ENCODE measurements at regions not wholly inside any gene's neighbourhood (a gene's known extent, or its start where the extent isn't known, plus 50 kb on each side); places are given as distances from the start of the nearest gene placed in this dataset.

DNA sequence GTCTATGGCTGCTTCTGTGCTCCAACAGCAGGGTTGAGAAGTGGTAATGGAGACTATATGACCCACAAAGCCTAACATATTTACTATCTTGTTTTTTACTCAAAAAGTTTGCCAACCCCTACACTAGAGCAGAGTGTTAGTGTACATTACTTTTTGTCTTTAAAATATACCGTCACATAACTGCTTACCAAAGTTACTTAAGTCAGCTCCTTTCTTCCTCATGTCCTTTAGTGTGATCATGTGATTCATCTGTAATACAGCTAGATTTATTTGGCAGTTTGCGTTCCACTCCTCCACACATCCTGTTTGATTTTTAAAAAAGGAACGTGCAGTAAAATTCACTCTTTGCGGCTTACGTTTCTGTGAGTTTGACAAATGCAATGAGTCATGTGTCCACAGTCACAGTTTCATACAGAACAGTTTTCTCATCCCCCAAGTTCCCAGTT is 162.4 kb upstream of the GPRIN3 start (continued):
- TF ChIP-seq, protein P1, sequence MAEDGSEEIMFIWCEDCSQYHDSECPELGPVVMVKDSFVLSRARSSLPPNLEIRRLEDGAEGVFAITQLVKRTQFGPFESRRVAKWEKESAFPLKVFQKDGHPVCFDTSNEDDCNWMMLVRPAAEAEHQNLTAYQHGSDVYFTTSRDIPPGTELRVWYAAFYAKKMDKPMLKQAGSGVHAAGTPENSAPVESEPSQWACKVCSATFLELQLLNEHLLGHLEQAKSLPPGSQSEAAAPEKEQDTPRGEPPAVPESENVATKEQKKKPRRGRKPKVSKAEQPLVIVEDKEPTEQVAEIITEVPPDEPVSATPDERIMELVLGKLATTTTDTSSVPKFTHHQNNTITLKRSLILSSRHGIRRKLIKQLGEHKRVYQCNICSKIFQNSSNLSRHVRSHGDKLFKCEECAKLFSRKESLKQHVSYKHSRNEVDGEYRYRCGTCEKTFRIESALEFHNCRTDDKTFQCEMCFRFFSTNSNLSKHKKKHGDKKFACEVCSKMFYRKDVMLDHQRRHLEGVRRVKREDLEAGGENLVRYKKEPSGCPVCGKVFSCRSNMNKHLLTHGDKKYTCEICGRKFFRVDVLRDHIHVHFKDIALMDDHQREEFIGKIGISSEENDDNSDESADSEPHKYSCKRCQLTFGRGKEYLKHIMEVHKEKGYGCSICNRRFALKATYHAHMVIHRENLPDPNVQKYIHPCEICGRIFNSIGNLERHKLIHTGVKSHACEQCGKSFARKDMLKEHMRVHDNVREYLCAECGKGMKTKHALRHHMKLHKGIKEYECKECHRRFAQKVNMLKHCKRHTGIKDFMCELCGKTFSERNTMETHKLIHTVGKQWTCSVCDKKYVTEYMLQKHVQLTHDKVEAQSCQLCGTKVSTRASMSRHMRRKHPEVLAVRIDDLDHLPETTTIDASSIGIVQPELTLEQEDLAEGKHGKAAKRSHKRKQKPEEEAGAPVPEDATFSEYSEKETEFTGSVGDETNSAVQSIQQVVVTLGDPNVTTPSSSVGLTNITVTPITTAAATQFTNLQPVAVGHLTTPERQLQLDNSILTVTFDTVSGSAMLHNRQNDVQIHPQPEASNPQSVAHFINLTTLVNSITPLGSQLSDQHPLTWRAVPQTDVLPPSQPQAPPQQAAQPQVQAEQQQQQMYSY (CRISPR knock-in tag; IDR thresholded peaks at IDR 0.05): no peak
- no peak for TF ChIP-seq STAT3 (IDR thresholded peaks at IDR 0.05; ENCODE audit: low read depth, low read length)
- TF ChIP-seq WRNIP1 (IDR thresholded peaks at IDR 0.05; ENCODE audit: borderline replicate concordance, low read depth, low read length): no peak
- TF ChIP-seq, protein P2, sequence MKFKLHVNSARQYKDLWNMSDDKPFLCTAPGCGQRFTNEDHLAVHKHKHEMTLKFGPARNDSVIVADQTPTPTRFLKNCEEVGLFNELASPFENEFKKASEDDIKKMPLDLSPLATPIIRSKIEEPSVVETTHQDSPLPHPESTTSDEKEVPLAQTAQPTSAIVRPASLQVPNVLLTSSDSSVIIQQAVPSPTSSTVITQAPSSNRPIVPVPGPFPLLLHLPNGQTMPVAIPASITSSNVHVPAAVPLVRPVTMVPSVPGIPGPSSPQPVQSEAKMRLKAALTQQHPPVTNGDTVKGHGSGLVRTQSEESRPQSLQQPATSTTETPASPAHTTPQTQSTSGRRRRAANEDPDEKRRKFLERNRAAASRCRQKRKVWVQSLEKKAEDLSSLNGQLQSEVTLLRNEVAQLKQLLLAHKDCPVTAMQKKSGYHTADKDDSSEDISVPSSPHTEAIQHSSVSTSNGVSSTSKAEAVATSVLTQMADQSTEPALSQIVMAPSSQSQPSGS (IDR thresholded peaks at IDR 0.05; ENCODE audit: low read length): peak; percentile 57
- no peak for TF ChIP-seq NBN (IDR thresholded peaks at IDR 0.05)
- TF ChIP-seq BCL11A (IDR thresholded peaks at IDR 0.05; ENCODE audit: low read depth, low read length): no peak
- TF ChIP-seq CREM (IDR thresholded peaks at IDR 0.05; ENCODE audit: low read depth): 0 out of 2 replicates have a peak, but pooled peaks have one; percentile 18
- TF ChIP-seq, protein P3, sequence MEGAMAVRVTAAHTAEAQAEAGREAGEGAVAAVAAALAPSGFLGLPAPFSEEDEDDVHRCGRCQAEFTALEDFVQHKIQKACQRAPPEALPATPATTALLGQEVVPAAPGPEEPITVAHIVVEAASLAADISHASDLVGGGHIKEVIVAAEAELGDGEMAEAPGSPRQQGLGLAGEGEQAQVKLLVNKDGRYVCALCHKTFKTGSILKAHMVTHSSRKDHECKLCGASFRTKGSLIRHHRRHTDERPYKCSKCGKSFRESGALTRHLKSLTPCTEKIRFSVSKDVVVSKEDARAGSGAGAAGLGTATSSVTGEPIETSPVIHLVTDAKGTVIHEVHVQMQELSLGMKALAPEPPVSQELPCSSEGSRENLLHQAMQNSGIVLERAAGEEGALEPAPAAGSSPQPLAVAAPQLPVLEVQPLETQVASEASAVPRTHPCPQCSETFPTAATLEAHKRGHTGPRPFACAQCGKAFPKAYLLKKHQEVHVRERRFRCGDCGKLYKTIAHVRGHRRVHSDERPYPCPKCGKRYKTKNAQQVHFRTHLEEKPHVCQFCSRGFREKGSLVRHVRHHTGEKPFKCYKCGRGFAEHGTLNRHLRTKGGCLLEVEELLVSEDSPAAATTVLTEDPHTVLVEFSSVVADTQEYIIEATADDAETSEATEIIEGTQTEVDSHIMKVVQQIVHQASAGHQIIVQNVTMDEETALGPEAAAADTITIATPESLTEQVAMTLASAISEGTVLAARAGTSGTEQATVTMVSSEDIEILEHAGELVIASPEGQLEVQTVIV (IDR thresholded peaks at IDR 0.05; ENCODE audit: borderline replicate concordance, partially characterized antibody): no peak
